A549 (cell line): ENCODE measurements at regions not wholly inside any gene's neighbourhood (a gene's known extent, or its start where the extent isn't known, plus 50 kb on each side); places are given as distances from the start of the nearest gene placed in this dataset.

Experiments used
- ATAC-seq, 2 experiments: fragments of 200-7000 bp in 1 of 2; fragments of >200 bp in 1 of 2; cut with Nextera tagmentation in 1 of 2; cut with Tn5 transposase in 1 of 2; 3 replicates each; pipeline versions ENCODE4 v1.8.0 to v1.9.1; 2018 to 2020; ENCODE audit warnings: mild to moderate bottlenecking in 1 of 2, moderate library complexity in 1 of 2
- CTCF ChIA-PET: fragments of 300-600 bp; sonication (Branson Sonifier 250); formaldehyde crosslinking; extraction: SDS; loops from one replicate; lab custom pipeline; 2021; ENCODE audit warnings: antibody characterized with exemption, inconsistent platforms; lab: Yijun Ruan, JAX
- POLR2A ChIA-PET: fragments of 350-600 bp; formaldehyde crosslinking; extraction: SDS; loops from one replicate; lab custom pipeline; 2021; ENCODE audit warnings: antibody characterized with exemption, inconsistent platforms; lab: Yijun Ruan, JAX
- DNase-seq, 2 experiments: peaks; one replicate each; pipeline versions ENCODE4 v3.0.0 to v3.0.0-alpha.2; 2011 to 2016; ENCODE audit warnings: low read depth in 1 of 2, low spot score in 1 of 2
- FAIRE-seq: peaks from 2 replicates; lab custom pipeline; 2011; peaks lifted over from hg19 to GRCh38; lab: Jason Lieb, UNC
- H3K27ac ChIP-seq, 2 experiments: fragments of >200 bp; sonication (Bioruptor Twin); formaldehyde crosslinking; 3 replicates each; pipeline ENCODE4 v1.5.1; 2016 to 2017
- H3K4me1 ChIP-seq: fragments of >200 bp; sonication (Bioruptor Twin); formaldehyde crosslinking; 3 replicates; pipeline ENCODE4 v1.6.1; 2016
- H3K4me2 ChIP-seq: fragments of >200 bp; sonication (Bioruptor Twin); formaldehyde crosslinking; 3 replicates; pipeline ENCODE4 v1.6.1; 2016
- H3K4me3 ChIP-seq: fragments of >200 bp; sonication (Bioruptor Twin); formaldehyde crosslinking; 3 replicates; pipeline ENCODE4 v1.5.1; 2016
- H3K9me3 ChIP-seq: fragments of >200 bp; sonication (Bioruptor Twin); formaldehyde crosslinking; 3 replicates; pipeline ENCODE4 v1.6.1; 2016
- ATOH8 ChIP-seq: fragments of 250-450 bp; sonication (Bioruptor Pico); IDR thresholded peaks from 2 replicates; pipeline ENCODE4 v1.5.0; 2020; ENCODE audit warnings: low read depth, mild to moderate bottlenecking, moderate library complexity
- BCL3 ChIP-seq: fragments of >200 bp; sonication (Bioruptor Twin); formaldehyde crosslinking; IDR thresholded peaks from 3 replicates; pipeline ENCODE4 v1.6.1; 2016
- CBX8 ChIP-seq: fragments of 200-600 bp; sonication (generic); IDR thresholded peaks from 2 replicates; pipeline ENCODE4 v1.6.1; 2016
- CEBPB ChIP-seq, 2 experiments: fragments of >200 bp in 1 of 2; sonication (Bioruptor Twin) in 1 of 2; formaldehyde crosslinking in 1 of 2; IDR thresholded peaks; 2 replicates each; pipeline ENCODE4 v1.6.1; 2012 to 2016
- EHF ChIP-seq: fragments of 250-450 bp; sonication (Bioruptor Pico); IDR thresholded peaks from 2 replicates; pipeline ENCODE4 v1.5.0; 2020; ENCODE audit warnings: mild to moderate bottlenecking
- FOSB ChIP-seq: fragments of 250-450 bp; sonication (Bioruptor Pico); IDR thresholded peaks from 2 replicates; pipeline ENCODE4 v1.5.0; 2020; ENCODE audit warnings: mild to moderate bottlenecking, moderate library complexity
- GATA3 ChIP-seq: IDR thresholded peaks from 2 replicates; pipeline ENCODE4 v1.6.1; 2012; ENCODE audit warnings: borderline replicate concordance
- HDAC2 ChIP-seq: fragments of 200-600 bp; sonication (generic); IDR thresholded peaks from 2 replicates; pipeline ENCODE4 v1.6.1; 2016
- JUN ChIP-seq, 2 experiments: fragments of >200 bp; sonication (Bioruptor Twin); formaldehyde crosslinking; IDR thresholded peaks; 2 replicates in 1 of 2; 3 replicates in 1 of 2; pipeline ENCODE4 v1.6.1; 2016 to 2017
- KDM5A ChIP-seq: fragments of 200-600 bp; sonication (generic); IDR thresholded peaks from 2 replicates; pipeline ENCODE4 v1.6.1; 2016; ENCODE audit warnings: antibody characterized with exemption, mild to moderate bottlenecking
- MAX ChIP-seq: IDR thresholded peaks from 2 replicates; pipeline ENCODE4 v1.6.1; 2012
- MAZ ChIP-seq: fragments of 150-350 bp; IDR thresholded peaks from 2 replicates; pipeline ENCODE4 v1.6.1; 2014; ENCODE audit warnings: antibody characterized with exemption, low read depth, low read length, borderline replicate concordance
- MYC ChIP-seq: IDR thresholded peaks from 2 replicates; pipeline ENCODE4 v1.6.1; 2012; ENCODE audit warnings: mild to moderate bottlenecking, inconsistent platforms, low read length, improper control_type of control experiment, borderline replicate concordance
- NR3C1 ChIP-seq: fragments of >200 bp; sonication (Bioruptor Twin); formaldehyde crosslinking; IDR thresholded peaks from 3 replicates; pipeline ENCODE4 v1.6.1; 2017
- POLR2AphosphoS2 ChIP-seq: conservative IDR thresholded peaks from 2 replicates; pipeline ENCODE4 v1.6.1; 2012; ENCODE audit warnings: low read length, improper control_type of control experiment, inconsistent platforms
- RAD21 ChIP-seq, 2 experiments: fragments of >200 bp in 1 of 2; sonication (Bioruptor Twin) in 1 of 2; formaldehyde crosslinking in 1 of 2; IDR thresholded peaks in 1 of 2; conservative IDR thresholded peaks in 1 of 2; 2 replicates in 1 of 2; 3 replicates in 1 of 2; pipeline ENCODE4 v1.6.1; 2012 to 2018; ENCODE audit warnings: inconsistent platforms in 1 of 2
- RARB ChIP-seq: fragments of 250-450 bp; sonication (Bioruptor Pico); IDR thresholded peaks from 2 replicates; pipeline ENCODE4 v1.8.0; 2021; ENCODE audit warnings: mild to moderate bottlenecking, moderate library complexity
- TP53 ChIP-seq: fragments of 250-450 bp; sonication (Bioruptor Pico); IDR thresholded peaks from 2 replicates; pipeline ENCODE4 v1.5.0; 2021; ENCODE audit warnings: mild to moderate bottlenecking, moderate library complexity
- ZC3H11A ChIP-seq: fragments of 450-650 bp; IDR thresholded peaks from 2 replicates; pipeline ENCODE4 v1.6.1; 2014; ENCODE audit warnings: antibody characterized with exemption, mild to moderate bottlenecking
- ZFP36 ChIP-seq: fragments of 450-650 bp; IDR thresholded peaks from 2 replicates; pipeline ENCODE4 v1.6.1; 2014; ENCODE audit warnings: borderline replicate concordance; ENCODE audit not compliant: partially characterized antibody
- ZNF302 ChIP-seq: fragments of 250-450 bp; sonication (Bioruptor Pico); IDR thresholded peaks from 2 replicates; pipeline ENCODE4 v1.9.0; 2021; ENCODE audit warnings: inconsistent platforms, mild to moderate bottlenecking, moderate library complexity
- ZSCAN20 ChIP-seq: fragments of 250-450 bp; sonication (Bioruptor Pico); IDR thresholded peaks from 2 replicates; pipeline ENCODE4 v1.8.0; 2022; ENCODE audit warnings: mild to moderate bottlenecking, moderate library complexity
- WGBS: methylation state at CpG from one replicate; pipeline ENCODE4 v1.1.6; 2017; ENCODE audit errors: missing lambda C conversion rate; 5-methylcytosine and 5-hydroxymethylcytosine counted together

GRCh38 chr5:81834021-81834660 lies 83.2 kb upstream of the SSBP2 start:
- Histone ChIP-seq H3K4me1 (0 out of 3 replicates have a peak, but pooled peaks cover 5% of the 10 kb centered on the region), H3K27ac (no peak overlapping the region), H3K9me3 (no peaks in the 10 kb centered on the region), H3K4me2 (no peak overlapping the region), H3K4me3 (no peak overlapping the region)
- WGBS: 73% methylated on average over 11 of the region's 11 CpGs
- ChIA-PET POLR2A (no interaction called here), CTCF (interaction anchor here (0.8 to 1.3 kb wide), 2 partner anchors 11 to 17 kb away, joined by 4 read pairs; no protein-coding TSS in a partner anchor)
- FAIRE-seq (no peak), DNase-seq (no peak), ATAC-seq (no peak)
- TF ChIP-seq TP53 (CRISPR knock-in tag): no peak
- TF ChIP-seq ZC3H11A: no peak
- no peak for TF ChIP-seq EHF (CRISPR knock-in tag)
- no peak for TF ChIP-seq ZNF302 (CRISPR knock-in tag)

GRCh38 chr5:81830596-81830995 lies 79.7 kb upstream of the SSBP2 start:
- no peak for FAIRE-seq
- POLR2A ChIA-PET: no interaction called here

GRCh38 chr5:81829242-81829641 lies 78.3 kb upstream of the SSBP2 start:
- FAIRE-seq (no peak), DNase-seq (no peak), ATAC-seq (no peak)
- Histone ChIP-seq H3K27ac (no peak overlapping the region), H3K4me3 (no peak overlapping the region), H3K9me3 (no peaks in the 10 kb centered on the region), H3K4me1 (peaks cover 10% of the 10 kb centered on the region), H3K4me2 (no peak overlapping the region)
- TF ChIP-seq HDAC2 (no peak), RAD21 (conservative IDR thresholded peaks at IDR 0.05 in 1 of 2, IDR thresholded peaks at IDR 0.05 in 1 of 2) (no peak), ZC3H11A (no peak), POLR2AphosphoS2 (no peak), MAZ (no peak), CEBPB (IDR thresholded peaks at IDR 0.05) (no peak)
- ChIA-PET POLR2A (no interaction called here), CTCF (interaction anchor here (3.7 kb wide), 1 partner anchor 9 kb away, joined by 19 read pairs; no protein-coding TSS in a partner anchor)
- WGBS: 76% methylated on average over 5 of the region's 5 CpGs

More at GRCh38 chr5:81830596-81830995, 79.7 kb upstream of the SSBP2 start:
- Histone ChIP-seq H3K4me3 (no peak overlapping the region), H3K9me3 (no peaks in the 10 kb centered on the region), H3K4me2 (no peak overlapping the region), H3K27ac (no peak overlapping the region), H3K4me1 (no peaks in the 10 kb centered on the region)
- DNase-seq (no peak), ATAC-seq (no peak)
- TF ChIP-seq BCL3 (no peak), MAX (no peak), MYC (no peak), KDM5A (no peak), FOSB (CRISPR knock-in tag) (no peak), NR3C1 (no peak), RARB (CRISPR knock-in tag) (no peak), JUN (IDR thresholded peaks at IDR 0.05) (no peak)
- WGBS: 62% methylated on average over 2 of the region's 2 CpGs
- CTCF ChIA-PET: interaction anchor here (0.7 to 3.7 kb wide), 2 partner anchors 8 to 35 kb away, joined by 3 to 19 read pairs; no protein-coding TSS in a partner anchor

GRCh38 chr5:81827500-81827899 lies 76.6 kb upstream of the SSBP2 start:
- ChIA-PET POLR2A (no interaction called here), CTCF (interaction anchor here (1.3 to 3.7 kb wide), 2 partner anchors 11 to 73 kb away, joined by 4 to 19 read pairs; no protein-coding TSS in a partner anchor)
- no peak for DNase-seq
- 90% methylated on average over 1 of the region's 1 CpG for WGBS
- no peak overlapping the region for H3K4me2 ChIP-seq
- no peaks in the 10 kb centered on the region for H3K9me3 ChIP-seq
- H3K4me3 ChIP-seq: no peak overlapping the region
- peaks cover 10% of the 10 kb centered on the region for H3K4me1 ChIP-seq
- ATAC-seq: no peak
- no peak overlapping the region for H3K27ac ChIP-seq
- no peak for FAIRE-seq
- TF ChIP-seq ZFP36 (no peak), CBX8 (no peak), CEBPB (IDR thresholded peaks at IDR 0.05) (no peak), HDAC2 (no peak), ZNF302 (CRISPR knock-in tag) (no peak), MAX (no peak), ZC3H11A (no peak), ATOH8 (CRISPR knock-in tag) (no peak), ZSCAN20 (CRISPR knock-in tag) (no peak), GATA3 (no peak)
